ENCODE measurements at regions not wholly inside any gene's neighbourhood (a gene's known extent, or its start where the extent isn't known, plus 50 kb on each side); places are given as distances from the start of the nearest gene placed in this dataset.

DNA sequence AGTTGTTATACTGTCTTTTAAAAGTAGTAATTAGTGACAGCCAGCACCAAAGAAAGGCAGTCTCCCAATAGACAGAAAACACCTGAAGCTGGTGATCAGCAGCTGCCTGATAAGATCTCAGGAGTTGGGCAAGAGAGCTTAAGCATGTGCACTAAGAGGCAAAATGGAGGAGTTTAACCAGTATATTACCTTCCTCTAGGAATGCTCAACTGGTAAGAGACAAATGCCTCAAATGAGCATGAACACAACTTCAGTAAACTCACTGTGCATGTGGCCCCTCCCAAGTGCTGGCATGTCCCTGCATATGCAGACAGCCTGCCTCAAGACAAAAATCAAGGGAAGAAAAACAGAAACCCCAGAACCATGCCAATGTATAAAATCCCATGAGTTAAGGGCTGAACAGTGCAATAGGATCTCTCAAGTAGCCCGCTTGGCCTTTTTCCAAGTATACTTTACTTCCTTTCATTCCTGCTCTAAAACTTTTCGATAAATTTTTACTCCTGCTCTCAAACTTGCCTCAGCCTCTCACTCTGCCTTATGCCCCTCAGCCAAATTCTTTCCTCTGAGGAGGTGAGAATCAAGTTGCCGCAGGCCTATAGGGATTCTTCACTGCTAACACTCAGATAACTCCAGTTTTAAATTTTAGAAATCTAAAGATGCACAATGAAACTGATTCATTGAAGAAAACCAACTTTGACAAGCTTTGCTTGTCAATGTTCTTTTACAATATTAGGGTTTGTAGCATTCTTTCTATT, 724.8 kb upstream of the RIOK2 start:
- DNase-seq (ENCODE audit: low read depth in 1 of 2, low spot score in 2 of 2) (no peak), FAIRE-seq (no peak)
- H2AK5ac ChIP-seq (ENCODE audit: low read depth, low read length), result no peak overlapping the region
- H4K20me1 ChIP-seq (replicated peaks in 1 of 2; ENCODE audit: control insufficient read depth in 1 of 2, insufficient read depth in 2 of 2, low read length in 2 of 2), result no peaks in the 10 kb centered on the region
- 98% methylated on average over 3 of the region's 3 CpGs; no CpG with 5 or more reads in 1 of the 2 experiments for WGBS, 2 experiments (ENCODE audit: extremely low coverage in 1 of 2, insufficient coverage in 1 of 2, insufficient read length in 1 of 2, insufficient replicate concordance in 2 of 2, low coverage in 1 of 2, low lambda C conversion rate in 2 of 2, missing lambda C conversion rate in 1 of 2)
- no peak overlapping the region for H2BK15ac ChIP-seq (ENCODE audit: low read length)
- ChIA-PET POLR2A (ENCODE audit: partially characterized antibody) (no interaction called here), CTCF (ENCODE audit: partially characterized antibody) (interaction anchor here (0.7 kb wide), 1 partner anchor 449 kb away, joined by 3 read pairs; no protein-coding TSS in a partner anchor)
- H3K23me2 ChIP-seq (ENCODE audit: low read depth, low read length), result no peaks in the 10 kb centered on the region
- no peak overlapping the region for H2BK20ac ChIP-seq (ENCODE audit: low read length)
- no peaks in the 10 kb centered on the region for H3K79me1 ChIP-seq (ENCODE audit: low read depth, low read length)
- H2BK5ac ChIP-seq (ENCODE audit: low read depth, low read length), result no peak overlapping the region
- no peak overlapping the region for H3K4ac ChIP-seq (replicated peaks; ENCODE audit: insufficient read length, low read depth, low read length)
- H2BK120ac ChIP-seq (replicated peaks; ENCODE audit: low read depth, low read length), result no peak overlapping the region
- H3K4me1 ChIP-seq (replicated peaks in 1 of 4; ENCODE audit: control insufficient read depth in 3 of 4, insufficient read depth in 4 of 4, low read length in 3 of 4), result peaks cover 0 to 4% (median 2%) of the 10 kb centered on the region in 4 experiments; a peak in 3 of 7 replicates
- H3K4me2 ChIP-seq (ENCODE audit: insufficient read depth in 1 of 2, low read depth in 2 of 2, low read length in 2 of 2), result no peak overlapping the region
- no peak overlapping the region for H3K9ac ChIP-seq (replicated peaks in 1 of 4; ENCODE audit: extremely low read depth in 1 of 4, low read depth in 3 of 4, low read length in 3 of 4)
- H4K8ac ChIP-seq (ENCODE audit: extremely low read depth, insufficient read depth, low read length), result no peak overlapping the region
- H3K18ac ChIP-seq (ENCODE audit: extremely low read depth, low read length), result no peak overlapping the region
- no peak overlapping the region for H4K5ac ChIP-seq (ENCODE audit: insufficient read length, low read depth, low read length)
- H2BK12ac ChIP-seq (ENCODE audit: low read depth, low read length), result no peak overlapping the region
- H3K79me2 ChIP-seq (ENCODE audit: control insufficient read depth in 1 of 2, insufficient read depth in 2 of 2, low read length in 2 of 2), result no peaks in the 10 kb centered on the region
- no peak overlapping the region for H3K14ac ChIP-seq (ENCODE audit: insufficient read length)
- no peaks in the 10 kb centered on the region for H3K27me3 ChIP-seq (replicated peaks in 1 of 4; ENCODE audit: control insufficient read depth in 3 of 4, extremely low read depth in 1 of 4, insufficient read depth in 3 of 4, low read length in 3 of 4)
- H3K23ac ChIP-seq (ENCODE audit: insufficient read length), result no peak overlapping the region
- no peaks in the 10 kb centered on the region; a peak in 1 of 8 replicates for H3K36me3 ChIP-seq (ENCODE audit: control insufficient read depth in 2 of 4, insufficient read depth in 4 of 4, low read length in 3 of 4)
- no peak overlapping the region for H4K91ac ChIP-seq (replicated peaks; ENCODE audit: insufficient read length, low read length)
- no peak overlapping the region for H3K4me3 ChIP-seq (ENCODE audit: extremely low read depth in 1 of 4, insufficient read depth in 2 of 4, low read depth in 3 of 4, low read length in 4 of 4)
- H3K27ac ChIP-seq (ENCODE audit: low read depth, low read length), result no peak overlapping the region
- H2AFZ ChIP-seq (ENCODE audit: low read length), result no peak overlapping the region
- no peak overlapping the region for H3K56ac ChIP-seq (replicated peaks; ENCODE audit: insufficient read length, low read depth, low read length)
- peaks cover 8 to 27% of the 10 kb centered on the region in 2 experiments for H3K9me3 ChIP-seq (ENCODE audit: insufficient read depth in 2 of 2, low read depth in 1 of 2, low read length in 1 of 2)
- no peak for TF ChIP-seq CBX8 (IDR thresholded peaks at IDR 0.05; ENCODE audit: borderline replicate concordance, low read depth, low read length)
- TF ChIP-seq, protein P1, sequence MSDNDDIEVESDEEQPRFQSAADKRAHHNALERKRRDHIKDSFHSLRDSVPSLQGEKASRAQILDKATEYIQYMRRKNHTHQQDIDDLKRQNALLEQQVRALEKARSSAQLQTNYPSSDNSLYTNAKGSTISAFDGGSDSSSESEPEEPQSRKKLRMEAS (IDR thresholded peaks at IDR 0.05), result no peak
- TF ChIP-seq CREB1 (IDR thresholded peaks at IDR 0.05), result no peak
- TF ChIP-seq FOSL1 (IDR thresholded peaks at IDR 0.05; ENCODE audit: insufficient read depth, low read depth, low read length), result no peak
- no peak for TF ChIP-seq SP2 (IDR thresholded peaks at IDR 0.05; ENCODE audit: low read length)
- no peak for TF ChIP-seq HDAC6 (IDR thresholded peaks at IDR 0.05; ENCODE audit: low read depth, low read length)
- TF ChIP-seq YY1 (IDR thresholded peaks at IDR 0.05; ENCODE audit: low read depth, low read length), result no peak
- no peak for TF ChIP-seq CEBPB (IDR thresholded peaks at IDR 0.05; ENCODE audit: low read depth, low read length)
- no peak for TF ChIP-seq EP300 (IDR thresholded peaks at IDR 0.05; ENCODE audit: borderline replicate concordance in 1 of 2, low read depth in 2 of 2, low read length in 2 of 2)
- TF ChIP-seq TCF12 (IDR thresholded peaks at IDR 0.05; ENCODE audit: low read depth, low read length), result no peak
- no peak for TF ChIP-seq NANOG (IDR thresholded peaks at IDR 0.05; ENCODE audit: insufficient read depth, low read depth, low read length, poor library complexity, severe bottlenecking)
- no peak for TF ChIP-seq KDM4A (IDR thresholded peaks at IDR 0.05; ENCODE audit: low read depth, low read length, severe bottlenecking)
- TF ChIP-seq, protein P2, sequence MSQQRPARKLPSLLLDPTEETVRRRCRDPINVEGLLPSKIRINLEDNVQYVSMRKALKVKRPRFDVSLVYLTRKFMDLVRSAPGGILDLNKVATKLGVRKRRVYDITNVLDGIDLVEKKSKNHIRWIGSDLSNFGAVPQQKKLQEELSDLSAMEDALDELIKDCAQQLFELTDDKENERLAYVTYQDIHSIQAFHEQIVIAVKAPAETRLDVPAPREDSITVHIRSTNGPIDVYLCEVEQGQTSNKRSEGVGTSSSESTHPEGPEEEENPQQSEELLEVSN (IDR thresholded peaks at IDR 0.05), result no peak

Data from H1 (cell line).